ENCODE measurements at regions not wholly inside any gene's neighbourhood (a gene's known extent, or its start where the extent isn't known, plus 50 kb on each side); places are given as distances from the start of the nearest gene placed in this dataset.

DNA sequence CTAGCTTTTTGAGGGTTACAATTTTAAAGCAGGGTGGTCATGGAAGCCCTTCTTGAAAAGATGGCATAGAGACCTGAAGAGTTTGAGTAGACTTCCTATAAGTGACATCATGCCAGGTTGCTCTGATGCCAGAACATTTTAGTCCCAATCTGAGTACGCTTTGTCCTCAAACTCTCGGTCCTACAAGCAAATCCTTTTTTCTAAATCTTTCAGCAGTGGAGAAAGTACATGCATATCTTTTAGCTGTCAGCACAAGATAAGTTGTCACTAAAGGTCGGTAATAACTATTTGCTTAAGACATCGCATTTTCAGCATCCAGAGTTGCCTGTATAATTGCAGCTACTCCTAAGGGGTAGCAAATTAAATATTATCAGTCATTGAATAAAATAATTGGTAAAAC is 140.4 kb downstream of the ATP6V1G3 start (continued):
- TF ChIP-seq, protein P1, sequence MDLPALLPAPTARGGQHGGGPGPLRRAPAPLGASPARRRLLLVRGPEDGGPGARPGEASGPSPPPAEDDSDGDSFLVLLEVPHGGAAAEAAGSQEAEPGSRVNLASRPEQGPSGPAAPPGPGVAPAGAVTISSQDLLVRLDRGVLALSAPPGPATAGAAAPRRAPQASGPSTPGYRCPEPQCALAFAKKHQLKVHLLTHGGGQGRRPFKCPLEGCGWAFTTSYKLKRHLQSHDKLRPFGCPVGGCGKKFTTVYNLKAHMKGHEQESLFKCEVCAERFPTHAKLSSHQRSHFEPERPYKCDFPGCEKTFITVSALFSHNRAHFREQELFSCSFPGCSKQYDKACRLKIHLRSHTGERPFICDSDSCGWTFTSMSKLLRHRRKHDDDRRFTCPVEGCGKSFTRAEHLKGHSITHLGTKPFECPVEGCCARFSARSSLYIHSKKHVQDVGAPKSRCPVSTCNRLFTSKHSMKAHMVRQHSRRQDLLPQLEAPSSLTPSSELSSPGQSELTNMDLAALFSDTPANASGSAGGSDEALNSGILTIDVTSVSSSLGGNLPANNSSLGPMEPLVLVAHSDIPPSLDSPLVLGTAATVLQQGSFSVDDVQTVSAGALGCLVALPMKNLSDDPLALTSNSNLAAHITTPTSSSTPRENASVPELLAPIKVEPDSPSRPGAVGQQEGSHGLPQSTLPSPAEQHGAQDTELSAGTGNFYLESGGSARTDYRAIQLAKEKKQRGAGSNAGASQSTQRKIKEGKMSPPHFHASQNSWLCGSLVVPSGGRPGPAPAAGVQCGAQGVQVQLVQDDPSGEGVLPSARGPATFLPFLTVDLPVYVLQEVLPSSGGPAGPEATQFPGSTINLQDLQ (CRISPR knock-in tag; IDR thresholded peaks at IDR 0.05): no peak

DNA sequence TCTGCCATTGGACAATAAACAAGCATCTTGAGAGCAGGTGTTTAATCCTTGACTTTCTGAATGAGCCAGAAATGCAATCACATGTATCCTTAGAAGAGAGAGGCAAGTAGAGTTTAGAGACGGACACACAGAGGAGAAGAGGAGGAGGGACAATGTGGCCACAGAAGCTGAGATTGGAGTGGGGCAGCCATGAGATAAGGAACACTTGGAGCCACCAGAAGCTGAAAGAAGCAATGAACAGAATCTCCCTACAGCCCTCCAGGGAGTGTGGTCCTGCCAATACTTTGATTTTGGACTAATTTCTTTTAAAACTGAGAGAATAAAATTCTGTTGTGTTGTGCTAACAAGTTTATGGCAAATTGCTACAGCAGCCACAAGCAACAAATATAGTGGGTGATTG is 141.0 kb downstream of the ATP6V1G3 start:
- H2AFZ ChIP-seq (ENCODE audit: low read length): no peak overlapping the region
- POLR2A ChIA-PET: no interaction called here
- intact Hi-C loops (cut with micrococcal nuclease; ENCODE audit: unreplicated experiment): no loop called here
- TF ChIP-seq XBP1 (CRISPR knock-in tag; IDR thresholded peaks at IDR 0.05): no peak
- no peak for TF ChIP-seq ZNF652 (CRISPR knock-in tag; IDR thresholded peaks at IDR 0.05; ENCODE audit: borderline replicate concordance, low read depth)
- TF ChIP-seq MYC (CRISPR knock-in tag; IDR thresholded peaks at IDR 0.05; ENCODE audit: borderline replicate concordance): no peak
- TF ChIP-seq KDM1A (CRISPR knock-in tag; IDR thresholded peaks at IDR 0.05): no peak
- TF ChIP-seq ZNF607 (CRISPR knock-in tag; IDR thresholded peaks at IDR 0.05; ENCODE audit: borderline replicate concordance): no peak
- TF ChIP-seq AKAP8 (CRISPR knock-in tag; IDR thresholded peaks at IDR 0.05): no peak
- TF ChIP-seq, protein P2, sequence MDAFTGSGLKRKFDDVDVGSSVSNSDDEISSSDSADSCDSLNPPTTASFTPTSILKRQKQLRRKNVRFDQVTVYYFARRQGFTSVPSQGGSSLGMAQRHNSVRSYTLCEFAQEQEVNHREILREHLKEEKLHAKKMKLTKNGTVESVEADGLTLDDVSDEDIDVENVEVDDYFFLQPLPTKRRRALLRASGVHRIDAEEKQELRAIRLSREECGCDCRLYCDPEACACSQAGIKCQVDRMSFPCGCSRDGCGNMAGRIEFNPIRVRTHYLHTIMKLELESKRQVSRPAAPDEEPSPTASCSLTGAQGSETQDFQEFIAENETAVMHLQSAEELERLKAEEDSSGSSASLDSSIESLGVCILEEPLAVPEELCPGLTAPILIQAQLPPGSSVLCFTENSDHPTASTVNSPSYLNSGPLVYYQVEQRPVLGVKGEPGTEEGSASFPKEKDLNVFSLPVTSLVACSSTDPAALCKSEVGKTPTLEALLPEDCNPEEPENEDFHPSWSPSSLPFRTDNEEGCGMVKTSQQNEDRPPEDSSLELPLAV (CRISPR knock-in tag; conservative IDR thresholded peaks at IDR 0.05; ENCODE audit: low read depth): no peak
- no peak for TF ChIP-seq ZNF124 (CRISPR knock-in tag; IDR thresholded peaks at IDR 0.05)
- no peak for TF ChIP-seq ZNF101 (CRISPR knock-in tag; IDR thresholded peaks at IDR 0.05; ENCODE audit: borderline replicate concordance, low read depth)
- TF ChIP-seq CAMTA2 (CRISPR knock-in tag; IDR thresholded peaks at IDR 0.05; ENCODE audit: borderline replicate concordance): no peak
- TF ChIP-seq HDAC2 (CRISPR knock-in tag; IDR thresholded peaks at IDR 0.05): no peak
- TF ChIP-seq, protein P3, sequence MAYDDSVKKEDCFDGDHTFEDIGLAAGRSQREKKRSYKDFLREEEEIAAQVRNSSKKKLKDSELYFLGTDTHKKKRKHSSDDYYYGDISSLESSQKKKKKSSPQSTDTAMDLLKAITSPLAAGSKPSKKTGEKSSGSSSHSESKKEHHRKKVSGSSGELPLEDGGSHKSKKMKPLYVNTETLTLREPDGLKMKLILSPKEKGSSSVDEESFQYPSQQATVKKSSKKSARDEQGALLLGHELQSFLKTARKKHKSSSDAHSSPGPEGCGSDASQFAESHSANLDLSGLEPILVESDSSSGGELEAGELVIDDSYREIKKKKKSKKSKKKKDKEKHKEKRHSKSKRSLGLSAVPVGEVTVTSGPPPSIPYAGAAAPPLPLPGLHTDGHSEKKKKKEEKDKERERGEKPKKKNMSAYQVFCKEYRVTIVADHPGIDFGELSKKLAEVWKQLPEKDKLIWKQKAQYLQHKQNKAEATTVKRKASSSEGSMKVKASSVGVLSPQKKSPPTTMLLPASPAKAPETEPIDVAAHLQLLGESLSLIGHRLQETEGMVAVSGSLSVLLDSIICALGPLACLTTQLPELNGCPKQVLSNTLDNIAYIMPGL (CRISPR knock-in tag; IDR thresholded peaks at IDR 0.05; ENCODE audit: borderline replicate concordance in 1 of 2, low read depth in 1 of 2): no peak
- no peak for TF ChIP-seq ZFP90 (CRISPR knock-in tag; IDR thresholded peaks at IDR 0.05; ENCODE audit: borderline replicate concordance)
- no peak for TF ChIP-seq ZNF772 (CRISPR knock-in tag; IDR thresholded peaks at IDR 0.05)
- TF ChIP-seq, protein P4, sequence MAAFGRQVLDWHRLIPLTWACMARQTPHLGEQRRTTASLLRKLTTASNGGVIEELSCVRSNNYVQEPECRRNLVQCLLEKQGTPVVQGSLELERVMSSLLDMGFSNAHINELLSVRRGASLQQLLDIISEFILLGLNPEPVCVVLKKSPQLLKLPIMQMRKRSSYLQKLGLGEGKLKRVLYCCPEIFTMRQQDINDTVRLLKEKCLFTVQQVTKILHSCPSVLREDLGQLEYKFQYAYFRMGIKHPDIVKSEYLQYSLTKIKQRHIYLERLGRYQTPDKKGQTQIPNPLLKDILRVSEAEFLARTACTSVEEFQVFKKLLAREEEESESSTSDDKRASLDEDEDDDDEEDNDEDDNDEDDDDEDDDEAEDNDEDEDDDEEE (CRISPR knock-in tag; IDR thresholded peaks at IDR 0.05): no peak

More for the DNA sequence above, 141.0 kb downstream of the ATP6V1G3 start:
- DNase-seq (ENCODE audit: low spot score) (no peak), ATAC-seq (no peak), FAIRE-seq (no peak)
- no peaks in the 10 kb centered on the region for H3K4me1 ChIP-seq (ENCODE audit: insufficient read depth, low read length)
- no peaks in the 10 kb centered on the region for H3K27me3 ChIP-seq (ENCODE audit: control insufficient read depth in 1 of 2, insufficient read depth in 2 of 2, low read length in 2 of 2)
- no peak overlapping the region for H3K9ac ChIP-seq (ENCODE audit: insufficient read depth, low read depth, low read length)
- no peak overlapping the region for H3K27ac ChIP-seq (ENCODE audit: extremely low read length, insufficient read depth, low read length)
- WGBS (ENCODE audit: low lambda C conversion rate): 3% methylated on average over 1 of the region's 1 CpG
- no peak overlapping the region for H3K4me3 ChIP-seq (replicated peaks in 1 of 3; ENCODE audit: insufficient read depth in 1 of 3, low read depth in 2 of 3, low read length in 3 of 3)
- BruUV-seq (replicated peaks): no TSS peak
- H3K4me2 ChIP-seq (ENCODE audit: low read depth, low read length): no peak overlapping the region
- CTCF ChIA-PET (ENCODE audit: low intra/inter-chr PET ratio, low total read pairs): no interaction called here
- H4K20me1 ChIP-seq (ENCODE audit: insufficient read depth, low read length): no peaks in the 10 kb centered on the region
- H3K9me3 ChIP-seq (ENCODE audit: low read length): no peaks in the 10 kb centered on the region
- in situ Hi-C loops (cut with HindIII; ENCODE audit: extremely low pct_ligation_motif_present, low pct_unique_long_range_greater_than_20kb): no loop called here
- H3K36me3 ChIP-seq (replicated peaks in 1 of 2; ENCODE audit: control insufficient read depth in 1 of 2, insufficient read depth in 2 of 2, low read length in 2 of 2): no peaks in the 10 kb centered on the region
- H3K79me2 ChIP-seq (ENCODE audit: insufficient read depth, low read length): no peaks in the 10 kb centered on the region

Measured in HepG2 (cell line).